DMS 273 (cell line): ENCODE measurements at regions not wholly inside any gene's neighbourhood (a gene's known extent, or its start where the extent isn't known, plus 50 kb on each side); places are given as distances from the start of the nearest gene placed in this dataset.

Experiments
- DNase-seq: peaks from one replicate; lab custom pipeline; 2025; ENCODE audit not compliant: unreplicated experiment; lab: John Stamatoyannopoulos, UW

DNA sequence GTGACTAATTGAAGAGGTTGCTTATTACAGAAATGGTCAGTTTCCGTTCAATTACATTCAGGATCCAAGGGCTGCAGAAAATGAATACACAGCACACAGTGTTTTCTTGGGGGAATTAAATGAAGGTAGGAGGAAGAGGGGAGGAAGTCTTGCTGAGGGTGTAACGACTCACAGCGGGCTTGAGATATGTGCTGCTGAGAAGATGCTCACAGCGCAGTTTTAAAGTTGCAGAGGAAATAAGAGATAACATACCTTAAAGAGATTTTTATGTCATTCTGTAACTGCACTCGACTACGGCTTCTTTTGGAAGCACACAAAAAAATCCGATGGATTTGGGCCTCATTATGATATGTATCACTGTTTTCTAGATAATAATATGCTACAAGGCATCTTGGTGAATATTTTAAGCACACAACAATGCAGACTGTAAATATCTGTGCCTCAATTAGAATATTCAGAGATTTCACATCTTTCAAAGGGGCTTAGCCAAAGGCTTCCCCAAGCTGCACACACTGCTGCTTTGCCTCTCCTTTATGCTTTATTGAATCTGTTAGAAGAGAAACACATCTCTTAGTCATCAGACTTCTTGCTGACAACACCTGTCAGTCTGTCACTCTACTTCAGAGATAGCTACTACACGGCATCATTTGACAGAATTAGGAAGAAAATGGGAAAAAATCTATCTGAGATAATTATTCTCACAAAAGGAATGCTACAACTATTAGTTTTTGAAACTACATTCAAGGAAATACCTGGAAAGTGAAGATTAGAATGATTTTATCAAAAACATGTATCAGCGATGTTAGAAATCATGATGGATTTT lies 773.2 kb downstream of the OTOL1 start:
- no peak for DNase-seq

GRCh38 chr3:162274070-162274469 lies 777.5 kb downstream of the OTOL1 start:
- no peak for DNase-seq

- DNase-seq, result no peak
Observed at GRCh38 chr3:162278834-162279233, 782.2 kb downstream of the OTOL1 start.

DNA sequence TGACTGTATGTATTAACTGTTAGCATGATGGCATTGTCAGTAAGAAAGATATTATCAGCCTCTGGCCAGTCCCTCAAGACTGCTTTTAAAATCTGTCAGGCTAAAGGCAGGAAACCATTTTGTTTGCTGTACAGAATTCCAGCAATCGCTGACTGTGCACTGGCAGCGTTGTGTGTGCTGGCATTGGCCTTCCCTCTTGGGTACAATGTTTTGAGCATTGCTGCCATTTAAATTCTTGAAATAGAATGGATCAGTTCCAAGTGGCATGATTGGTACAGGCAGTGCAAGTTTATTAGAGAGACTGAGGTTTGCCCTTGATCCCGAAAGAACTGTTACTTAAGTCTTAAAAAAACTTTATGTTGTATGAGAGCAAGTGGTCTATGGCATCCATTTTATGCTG lies 788.7 kb downstream of the OTOL1 start:
- DNase-seq, result no peak

DNA sequence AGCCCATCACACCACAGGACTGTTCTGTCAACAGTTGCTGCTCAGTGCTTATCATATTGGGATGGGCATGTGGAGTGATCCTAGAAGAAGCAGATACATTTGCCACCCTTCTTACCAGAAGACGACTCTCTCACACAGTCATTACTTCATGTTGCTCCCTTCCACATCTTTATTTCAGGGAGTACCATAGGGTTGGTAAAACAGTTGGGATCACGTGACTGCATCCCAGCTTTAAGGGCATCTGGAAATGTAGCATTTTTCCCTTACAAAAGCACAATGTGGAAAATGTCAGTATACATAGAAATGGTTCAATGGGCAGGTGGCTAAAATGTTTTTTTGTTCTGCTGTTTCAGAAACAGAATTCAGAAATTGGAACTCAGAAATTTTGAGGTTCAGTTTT lies 791.0 kb downstream of the OTOL1 start:
- DNase-seq, result no peak

DNA sequence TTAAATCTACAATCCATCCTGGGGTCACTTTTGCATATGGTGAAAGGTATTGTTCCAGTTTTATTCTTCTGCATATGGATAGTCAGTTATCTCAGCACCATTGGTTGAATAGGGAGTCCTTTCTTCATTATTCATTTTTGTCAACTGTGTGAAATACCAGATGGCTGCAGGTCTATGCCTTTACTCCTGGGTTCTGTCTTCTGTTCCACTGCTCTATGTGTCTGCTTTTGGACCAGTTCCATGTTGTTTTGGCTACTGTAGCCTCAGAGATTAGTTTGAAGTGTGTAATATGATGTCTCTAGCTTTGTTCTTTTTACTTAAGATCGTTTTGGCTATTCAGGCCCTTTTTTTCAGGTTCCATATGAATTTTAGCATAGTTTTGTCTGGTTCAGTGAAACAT lies 795.8 kb downstream of the OTOL1 start:
- no peak for DNase-seq

DNA sequence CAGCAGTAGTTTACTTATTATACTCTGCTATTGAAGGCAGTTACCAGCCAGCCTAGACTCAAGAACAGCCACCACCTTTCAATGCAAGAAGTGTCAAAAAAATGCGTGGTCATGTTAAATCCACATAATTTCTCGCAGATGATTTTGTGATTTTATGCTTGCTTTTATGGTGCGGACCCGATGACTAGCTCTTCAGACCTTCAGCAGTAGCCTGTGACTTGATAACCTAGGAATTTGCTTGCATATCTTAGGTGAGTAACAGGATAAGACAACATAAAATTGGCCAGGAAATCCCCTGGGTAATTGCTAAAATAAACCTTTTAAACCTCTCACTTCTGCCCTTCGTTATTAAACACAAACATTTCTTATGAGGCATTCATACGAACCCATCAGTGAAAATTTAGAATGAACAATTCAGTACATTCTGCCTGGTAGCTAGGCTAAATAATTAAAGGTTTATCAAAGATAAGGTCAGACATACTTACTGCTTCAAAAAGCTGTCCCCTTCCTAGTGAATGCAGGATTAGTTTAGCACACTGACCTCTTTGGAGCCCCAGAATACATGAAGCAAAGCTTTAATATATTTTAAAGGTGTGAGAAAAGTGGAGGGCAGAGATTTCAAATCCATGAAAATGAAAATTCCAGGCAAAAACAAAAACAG lies 798.8 kb downstream of the OTOL1 start:
- no peak for DNase-seq

DNA sequence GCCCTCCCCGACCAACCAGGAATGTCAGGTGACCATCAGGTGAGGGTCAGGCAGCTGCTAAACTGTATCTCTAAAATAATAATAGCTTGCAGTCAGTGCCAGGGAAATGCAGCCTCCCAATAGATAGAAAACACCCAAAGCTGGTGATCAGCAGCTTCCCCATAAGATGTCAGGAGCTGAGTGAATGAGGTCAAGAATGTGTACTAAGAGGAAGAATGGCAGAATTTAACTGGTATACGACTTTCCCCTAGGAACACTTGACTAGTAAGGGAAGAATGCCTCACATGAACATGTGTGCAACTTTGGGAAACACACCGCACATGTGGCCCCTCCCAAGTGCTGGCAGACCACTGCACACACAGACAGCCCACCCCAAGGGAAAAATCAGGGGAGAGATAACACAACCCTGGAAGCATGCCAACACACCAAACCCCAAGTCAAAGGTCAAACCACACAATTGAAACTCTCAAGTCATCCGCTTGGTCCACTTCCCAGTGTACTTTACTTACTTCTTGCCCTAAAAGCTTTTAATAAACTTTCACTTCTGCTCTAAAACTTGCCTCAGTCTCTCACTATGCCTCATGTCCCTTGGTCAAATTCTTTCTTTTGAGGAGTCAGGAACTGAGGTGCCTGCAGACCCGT lies 806.5 kb downstream of the OTOL1 start:
- no peak for DNase-seq

DNA sequence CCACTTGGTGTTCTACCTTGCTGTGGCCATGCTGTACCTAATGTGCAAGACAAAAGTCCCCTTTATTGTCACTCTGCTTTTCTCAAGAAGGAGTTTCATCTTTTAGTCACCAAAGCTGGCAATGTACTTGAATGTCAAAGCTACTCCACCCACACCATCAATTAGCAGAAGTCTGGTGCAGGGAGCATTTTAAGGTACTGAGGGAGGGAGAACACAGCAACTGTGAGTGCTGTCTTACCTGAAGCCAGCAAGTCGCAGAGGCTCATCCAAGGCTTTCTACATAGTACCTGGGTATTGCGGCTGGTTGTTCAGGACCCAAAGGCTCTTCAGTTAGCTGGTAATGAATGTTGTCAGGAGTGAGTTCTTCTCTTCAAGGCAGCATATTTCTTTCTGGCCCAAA lies 820.4 kb downstream of the OTOL1 start:
- DNase-seq, result no peak

DNA sequence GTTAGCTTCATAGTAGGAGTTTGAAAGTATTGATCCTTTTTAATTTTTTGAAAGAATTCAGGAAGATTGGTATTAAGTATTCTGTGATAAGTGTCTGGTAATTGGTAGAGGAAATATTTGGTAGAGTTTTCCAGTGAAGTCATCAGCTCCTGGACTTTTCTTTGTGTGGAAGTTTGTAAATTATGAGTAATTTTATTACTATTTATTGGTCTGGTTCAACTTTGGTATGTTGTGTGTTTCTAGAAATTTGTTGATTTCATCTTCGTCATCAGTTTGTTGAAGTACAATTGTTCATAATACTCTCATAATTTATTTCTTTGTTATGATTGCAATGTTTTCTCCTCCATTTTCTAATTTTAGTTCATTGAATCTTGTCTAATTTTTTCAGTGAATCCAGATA lies 832.0 kb downstream of the OTOL1 start:
- DNase-seq, result no peak

GRCh38 chr3:162329514-162329913 lies 832.9 kb downstream of the OTOL1 start:
- no peak for DNase-seq

DNA sequence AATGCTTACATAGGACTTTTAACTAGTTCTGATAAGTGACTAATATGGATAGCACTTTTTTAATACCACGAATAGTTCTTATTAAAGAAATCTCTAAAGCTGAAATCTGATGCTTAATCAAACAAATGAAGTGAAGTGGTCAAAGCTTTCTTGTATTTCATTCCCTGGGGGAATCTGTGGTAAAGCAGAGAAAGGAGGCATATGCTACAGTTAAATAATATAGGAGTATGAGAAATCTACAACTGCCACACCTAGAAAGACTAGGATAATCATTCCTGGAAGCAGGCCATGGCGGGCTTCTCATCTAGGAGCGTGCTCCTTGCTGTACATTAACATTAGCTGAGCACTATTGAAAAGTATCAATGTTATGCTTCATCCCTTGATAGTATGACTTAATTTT lies 835.7 kb downstream of the OTOL1 start:
- DNase-seq, result no peak

DNA sequence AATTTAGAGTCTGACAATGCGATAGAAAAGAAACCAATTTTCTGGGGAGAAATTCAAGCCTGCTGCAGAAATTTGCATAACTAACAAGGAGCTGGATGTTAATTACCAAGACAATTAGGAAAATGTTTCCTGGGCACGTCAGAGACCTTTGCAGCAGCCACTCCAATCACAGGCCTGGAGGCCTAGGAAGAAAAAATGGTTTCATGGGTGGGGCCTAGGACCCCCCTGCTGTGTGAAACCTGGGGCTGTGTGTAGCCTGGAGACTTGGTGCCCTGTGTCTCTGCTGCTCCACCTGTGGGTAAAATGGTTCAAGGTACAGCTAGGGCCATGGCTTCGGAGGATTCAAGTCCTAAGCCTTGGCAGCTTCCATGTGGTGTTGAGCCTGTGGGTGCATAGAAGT lies 837.9 kb downstream of the OTOL1 start:
- DNase-seq, result no peak

- no peak for DNase-seq
Observed at GRCh38 chr3:162337630-162338029, 841.0 kb downstream of the OTOL1 start.

- DNase-seq, result no peak
Observed at GRCh38 chr3:162338514-162338913, 841.9 kb downstream of the OTOL1 start.

GRCh38 chr3:162348912-162349311 lies 852.3 kb downstream of the OTOL1 start:
- DNase-seq, result no peak

- DNase-seq, result no peak
Observed at GRCh38 chr3:162353414-162353813, 856.8 kb downstream of the OTOL1 start.

GRCh38 chr3:162354356-162354755 lies 857.7 kb downstream of the OTOL1 start:
- DNase-seq, result no peak

DNA sequence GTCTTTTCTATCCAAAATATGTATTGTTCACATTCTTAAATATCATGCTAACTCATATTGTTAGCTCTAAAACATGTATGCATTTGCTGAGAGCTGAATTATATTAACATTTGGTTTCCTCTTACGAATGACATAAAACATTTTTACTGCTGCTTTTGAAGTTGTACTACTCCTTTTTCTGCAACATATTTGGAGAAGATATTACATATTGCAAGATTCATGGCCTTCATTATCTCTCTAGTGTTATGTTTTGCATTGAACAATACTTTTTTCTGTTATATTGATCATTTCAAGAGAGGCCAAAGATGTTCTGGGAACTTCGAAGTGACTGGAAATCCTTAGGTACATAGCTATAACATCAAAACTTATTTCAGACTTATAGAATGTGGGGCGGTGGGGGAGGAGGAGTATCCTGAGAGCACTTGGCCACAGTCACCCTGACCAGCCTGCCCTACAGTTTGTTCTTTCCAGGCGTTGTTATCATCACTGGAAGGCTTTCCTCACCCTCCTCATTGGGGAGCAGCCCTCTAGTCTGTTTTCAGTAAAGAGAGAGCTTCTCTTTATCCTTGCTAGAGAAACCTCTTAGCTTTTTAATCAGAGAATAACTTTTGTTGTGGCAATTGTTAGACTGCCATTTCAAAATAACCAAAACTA lies 868.6 kb downstream of the OTOL1 start:
- DNase-seq, result no peak

DNA sequence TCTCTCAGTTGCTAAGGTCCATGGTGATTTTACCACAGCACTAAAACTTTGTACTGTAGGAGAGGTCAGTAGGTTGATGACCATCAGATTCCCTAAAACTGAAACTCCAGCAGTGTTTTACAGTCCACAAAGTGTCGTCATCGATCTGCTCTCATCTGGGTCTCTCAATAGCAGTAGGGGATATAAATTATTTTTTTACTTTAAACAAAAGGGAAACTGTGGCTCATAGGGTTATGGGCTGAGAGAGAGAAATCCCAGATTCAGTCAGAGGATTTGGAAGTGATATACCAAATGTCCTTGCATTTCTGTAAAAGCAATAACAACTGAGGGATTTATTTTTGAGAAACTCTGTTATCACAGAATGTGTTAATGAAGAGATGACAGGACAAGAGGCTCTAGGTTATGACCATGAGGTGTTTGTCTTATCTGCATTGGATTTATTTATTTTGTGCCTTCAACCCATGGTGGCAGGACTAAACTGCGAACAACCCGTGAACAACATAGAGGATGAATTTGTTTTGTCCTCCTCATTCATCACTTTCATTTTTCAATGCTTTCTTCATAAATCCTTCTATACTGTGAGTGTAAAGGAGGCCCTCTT lies 869.7 kb downstream of the OTOL1 start:
- no peak for DNase-seq
